Transverse colon (tissue), 4 donors: ENCODE measurements at regions not wholly inside any gene's neighbourhood (a gene's known extent, or its start where the extent isn't known, plus 50 kb on each side); places are given as distances from the start of the nearest gene placed in this dataset.

ENCODE experiments used
- DNase-seq: peaks from one replicate; pipeline ENCODE4 v3.0.0-alpha.2; 2019
- H3K27ac ChIP-seq, 4 donors: fragments of 200-600 bp; sonication (generic); 2 replicates each; pipeline ENCODE4 v1.5.1; 2016 to 2018; ENCODE audit warnings: inconsistent platforms in 4 of 4
- H3K27me3 ChIP-seq: fragments of 200-600 bp; sonication (generic); 2 replicates; pipeline ENCODE4 v1.5.1; 2017; ENCODE audit warnings: inconsistent platforms
- H3K36me3 ChIP-seq, 4 donors: fragments of 200-600 bp; sonication (generic); 2 replicates each; pipeline ENCODE4 v1.5.1; 2017 to 2019; ENCODE audit warnings: inconsistent platforms in 4 of 4
- H3K4me1 ChIP-seq, 4 donors: fragments of 200-600 bp; sonication (generic); 2 replicates each; pipeline ENCODE4 v1.5.1; 2017 to 2020; ENCODE audit warnings: inconsistent platforms in 4 of 4
- H3K4me3 ChIP-seq, 4 donors: fragments of 200-600 bp; sonication (generic); 1 replicate in 1 of 4; 2 replicates in 3 of 4; pipeline versions ENCODE4 v1.5.1 to v1.6.1; 2017 to 2019; ENCODE audit warnings: inconsistent platforms in 4 of 4
- H3K9me3 ChIP-seq, 2 donors: fragments of 200-600 bp; sonication (generic); 2 replicates each; pipeline ENCODE4 v1.5.1; 2017 to 2019; ENCODE audit warnings: inconsistent platforms in 2 of 2
- CTCF ChIP-seq, 5 experiments: fragments of 200-600 bp in 3 of 5; fragments of 450-650 bp in 2 of 5; sonication (generic) in 3 of 5; IDR thresholded peaks; 1 replicate in 2 of 5; 2 replicates in 3 of 5; pipeline ENCODE4 v1.5.1; 2016 to 2017; ENCODE audit warnings: antibody characterized with exemption in 5 of 5, inconsistent platforms in 3 of 5, mild to moderate bottlenecking in 2 of 5, moderate library complexity in 1 of 5
- EP300 ChIP-seq: sonication (generic); formaldehyde crosslinking; IDR thresholded peaks from one replicate; pipeline ENCODE4 v1.6.1; 2017; ENCODE audit warnings: antibody characterized with exemption, low read depth
- POLR2A ChIP-seq: fragments of 450-650 bp; IDR thresholded peaks from one replicate; pipeline ENCODE4 v1.6.1; 2016; ENCODE audit warnings: antibody characterized with exemption, mild to moderate bottlenecking, moderate library complexity
- POLR2AphosphoS5 ChIP-seq, 3 donors: sonication (generic); formaldehyde crosslinking; IDR thresholded peaks; one replicate each; pipeline ENCODE4 v1.6.1; 2016; ENCODE audit warnings: antibody characterized with exemption in 3 of 3
- WGBS, 2 donors: methylation state at CpG; one replicate each; pipeline ENCODE4 v1.1.5; 2018; ENCODE audit warnings: low coverage in 1 of 2; 5-methylcytosine and 5-hydroxymethylcytosine counted together
- in situ Hi-C, 4 donors: fragments of 200-750 bp; cut with MboI; loops; one replicate each; pipeline versions ENCODE4 v1.15.0 to v1.15.1; 2017; ENCODE audit warnings: low sequenced_read_pairs in 3 of 4, low pct_ligation_motif_present in 1 of 4, low pct_unique_long_range_greater_than_20kb in 1 of 4
- intact Hi-C: fragments of 100-400 bp; cut with DNase I; formaldehyde crosslinking; loops from one replicate; pipeline ENCODE4 v1.15.1; 2023; ENCODE audit warnings: low total_unique reads

GRCh38 chr2:116680256-116680936 is 1134.1 kb upstream of the DDX18 start:
- Histone ChIP-seq H3K27me3 (no peaks in the 10 kb centered on the region), H3K4me3 (no peak overlapping the region), H3K36me3 (no peaks in the 10 kb centered on the region), H3K27ac (no peak overlapping the region), H3K4me1 (no peaks in the 10 kb centered on the region), H3K9me3 (no peaks in the 10 kb centered on the region)
- in situ Hi-C loops (no loop called here), intact Hi-C loops (no loop called here)
- DNase-seq: no peak
- no peak for TF ChIP-seq CTCF (IDR thresholded peaks at IDR 0.05)
- no peak for TF ChIP-seq EP300
- no peak for TF ChIP-seq POLR2A
- TF ChIP-seq POLR2AphosphoS5 (IDR thresholded peaks at IDR 0.05): no peak

GRCh38 chr2:116687371-116687770 is 1127.1 kb upstream of the DDX18 start:
- intact Hi-C loops: no loop called here
- Histone ChIP-seq H3K27me3 (no peaks in the 10 kb centered on the region), H3K4me3 (no peak overlapping the region), H3K27ac (no peak overlapping the region), H3K9me3 (no peaks in the 10 kb centered on the region), H3K36me3 (no peaks in the 10 kb centered on the region), H3K4me1 (no peaks in the 10 kb centered on the region)
- no peak for TF ChIP-seq POLR2AphosphoS5 (IDR thresholded peaks at IDR 0.05)
- in situ Hi-C loops: no loop called here
- no peak for DNase-seq

GRCh38 chr2:116692988-116693387 is 1121.5 kb upstream of the DDX18 start:
- intact Hi-C loops: no loop called here
- Histone ChIP-seq H3K4me3 (no peak overlapping the region), H3K9me3 (no peaks in the 10 kb centered on the region), H3K27ac (no peak overlapping the region), H3K27me3 (no peaks in the 10 kb centered on the region), H3K36me3 (no peaks in the 10 kb centered on the region), H3K4me1 (no peaks in the 10 kb centered on the region)
- WGBS, 2 donors: 45 to 47% methylated on average over 2 of the region's 2 CpGs
- TF ChIP-seq CTCF (IDR thresholded peaks at IDR 0.05) (no peak), POLR2AphosphoS5 (IDR thresholded peaks at IDR 0.05) (no peak), POLR2A (no peak), EP300 (no peak)
- DNase-seq: no peak
- in situ Hi-C loops: no loop called here

GRCh38 chr2:116696223-116696622 is 1118.3 kb upstream of the DDX18 start:
- in situ Hi-C loops (no loop called here), intact Hi-C loops (no loop called here)
- TF ChIP-seq EP300 (no peak), POLR2A (no peak), CTCF (IDR thresholded peaks at IDR 0.05) (no peak), POLR2AphosphoS5 (IDR thresholded peaks at IDR 0.05) (no peak)
- H3K27ac ChIP-seq: no peak overlapping the region
- WGBS, 2 donors: 38 to 61% methylated on average over 2 to 4 of the region's 4 CpGs
- H3K4me3 ChIP-seq: no peak overlapping the region
- no peak for DNase-seq
- H3K4me1 ChIP-seq: no peaks in the 10 kb centered on the region
- no peaks in the 10 kb centered on the region for H3K36me3 ChIP-seq
- H3K27me3 ChIP-seq: no peaks in the 10 kb centered on the region
- H3K9me3 ChIP-seq: no peaks in the 10 kb centered on the region

DNA sequence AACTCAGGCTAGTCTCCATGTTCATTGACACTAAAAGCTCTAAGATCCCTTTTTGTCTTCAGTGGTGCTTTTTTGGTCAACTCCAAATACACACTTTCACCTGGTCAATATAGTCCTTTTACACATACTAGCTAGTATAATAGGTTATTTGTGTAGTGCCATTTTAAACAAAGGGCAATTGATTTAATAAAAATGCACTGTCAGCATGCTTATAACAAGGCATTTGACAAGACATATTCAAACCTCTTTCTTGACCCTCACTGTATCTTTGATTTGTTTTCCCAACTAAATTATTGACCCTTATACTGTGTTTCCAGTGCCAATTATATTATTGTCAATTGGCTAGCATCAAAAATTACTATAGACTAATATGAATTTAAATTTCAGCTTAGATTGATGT is 1117.6 kb upstream of the DDX18 start:
- no peak overlapping the region for H3K27ac ChIP-seq
- TF ChIP-seq POLR2AphosphoS5 (IDR thresholded peaks at IDR 0.05) (no peak), CTCF (IDR thresholded peaks at IDR 0.05) (no peak), POLR2A (no peak), EP300 (no peak)
- H3K4me1 ChIP-seq: no peaks in the 10 kb centered on the region
- in situ Hi-C loops: no loop called here
- intact Hi-C loops: no loop called here
- H3K4me3 ChIP-seq: no peak overlapping the region
- no peaks in the 10 kb centered on the region for H3K27me3 ChIP-seq
- H3K36me3 ChIP-seq: no peaks in the 10 kb centered on the region
- H3K9me3 ChIP-seq: no peaks in the 10 kb centered on the region
- no peak for DNase-seq
